Activated B cell treated with CpG ODN at 0.5 μM for 24 hours (primary cell): ENCODE measurements at regions not wholly inside any gene's neighbourhood (a gene's known extent, or its start where the extent isn't known, plus 50 kb on each side); places are given as distances from the start of the nearest gene placed in this dataset.

Experiments
- ATAC-seq: fragments of 200-7000 bp; cut with Tn5 transposase; one replicate; pipeline ENCODE4 v1.10.0; 2021; ENCODE audit warnings: low read depth, mild to moderate bottlenecking, moderate library complexity
- CTCF ChIA-PET: fragments of 350-600 bp; sonication (Branson Sonifier 250); formaldehyde crosslinking; loops from one replicate; lab custom pipeline; 2021; ENCODE audit warnings: antibody characterized with exemption; lab: Charles Lee
- POLR2A ChIA-PET: fragments of 350-600 bp; sonication (Branson Sonifier 250); formaldehyde crosslinking; loops from one replicate; lab custom pipeline; 2021; ENCODE audit warnings: antibody characterized with exemption; lab: Charles Lee
- DNase-seq: peaks from one replicate; pipeline ENCODE4 v3.0.0; 2022
- H3K27ac Mint-ChIP-seq: one replicate; pipeline ENCODE4 v1.8.0; 2020; ENCODE audit warnings: mixed read lengths
- H3K27me3 Mint-ChIP-seq: one replicate; pipeline ENCODE4 v1.8.0; 2021; ENCODE audit warnings: mixed read lengths
- H3K36me3 Mint-ChIP-seq: one replicate; pipeline ENCODE4 v1.8.0; 2021; ENCODE audit warnings: low read depth, mixed read lengths
- H3K4me1 Mint-ChIP-seq: one replicate; pipeline ENCODE4 v1.8.0; 2021; ENCODE audit warnings: mixed read lengths
- H3K4me3 Mint-ChIP-seq: one replicate; pipeline ENCODE4 v1.8.0; 2020; ENCODE audit warnings: mild to moderate bottlenecking, mixed read lengths
- H3K9me3 Mint-ChIP-seq: one replicate; pipeline ENCODE4 v1.8.0; 2020; ENCODE audit warnings: mixed read lengths
- CTCF ChIP-seq: fragments of 200-600 bp; IDR thresholded peaks from one replicate; pipeline ENCODE4 v1.8.0; 2022; ENCODE audit warnings: antibody characterized with exemption, mild to moderate bottlenecking
- intact Hi-C: fragments of 100-400 bp; cut with micrococcal nuclease; formaldehyde crosslinking; loops from one replicate; pipeline ENCODE4 v1.15.1; 2024

DNA sequence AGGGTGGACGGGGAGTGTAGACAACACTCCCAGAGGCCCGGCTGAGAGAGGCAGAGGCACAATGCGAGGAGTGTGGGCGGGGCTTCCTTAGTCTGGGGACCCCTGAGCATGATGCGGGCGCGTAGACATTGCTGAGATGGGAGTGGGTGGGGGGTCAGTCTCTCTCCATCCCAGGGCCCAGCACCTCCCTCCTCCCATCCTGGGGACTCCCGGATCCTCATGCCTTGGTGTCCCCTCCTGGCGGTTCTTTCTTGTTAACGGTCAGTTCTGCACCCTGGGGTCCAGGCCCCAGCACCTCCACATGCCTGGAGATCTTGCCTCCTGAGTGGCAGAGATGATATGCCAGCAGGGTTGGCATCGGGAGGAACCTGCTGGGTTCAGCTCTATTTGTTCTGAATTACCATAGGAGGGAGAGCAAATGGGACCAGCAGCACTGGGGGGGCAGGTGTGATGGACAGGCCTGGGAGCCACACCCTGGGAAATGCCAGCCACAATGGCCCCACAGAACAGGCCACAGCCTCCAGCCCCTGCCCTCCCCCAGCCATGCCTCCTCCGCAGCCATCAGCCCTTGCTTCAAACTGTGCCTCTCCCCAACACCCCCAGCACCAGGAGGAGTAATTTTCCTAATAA is 55.7 kb downstream of the RTL6 start:
- intact Hi-C loops = no loop called here
- TF ChIP-seq CTCF = no peak
- Mint-ChIP-seq H3K27ac (no peak overlapping the region), H3K9me3 (peaks cover 4% of the 10 kb centered on the region), H3K36me3 (no peaks in the 10 kb centered on the region), H3K27me3 (no peaks in the 10 kb centered on the region), H3K4me1 (no peaks in the 10 kb centered on the region), H3K4me3 (no peak overlapping the region)
- ChIA-PET POLR2A (no interaction called here), CTCF (no interaction called here)
- ATAC-seq (no peak), DNase-seq (no peak)

DNA sequence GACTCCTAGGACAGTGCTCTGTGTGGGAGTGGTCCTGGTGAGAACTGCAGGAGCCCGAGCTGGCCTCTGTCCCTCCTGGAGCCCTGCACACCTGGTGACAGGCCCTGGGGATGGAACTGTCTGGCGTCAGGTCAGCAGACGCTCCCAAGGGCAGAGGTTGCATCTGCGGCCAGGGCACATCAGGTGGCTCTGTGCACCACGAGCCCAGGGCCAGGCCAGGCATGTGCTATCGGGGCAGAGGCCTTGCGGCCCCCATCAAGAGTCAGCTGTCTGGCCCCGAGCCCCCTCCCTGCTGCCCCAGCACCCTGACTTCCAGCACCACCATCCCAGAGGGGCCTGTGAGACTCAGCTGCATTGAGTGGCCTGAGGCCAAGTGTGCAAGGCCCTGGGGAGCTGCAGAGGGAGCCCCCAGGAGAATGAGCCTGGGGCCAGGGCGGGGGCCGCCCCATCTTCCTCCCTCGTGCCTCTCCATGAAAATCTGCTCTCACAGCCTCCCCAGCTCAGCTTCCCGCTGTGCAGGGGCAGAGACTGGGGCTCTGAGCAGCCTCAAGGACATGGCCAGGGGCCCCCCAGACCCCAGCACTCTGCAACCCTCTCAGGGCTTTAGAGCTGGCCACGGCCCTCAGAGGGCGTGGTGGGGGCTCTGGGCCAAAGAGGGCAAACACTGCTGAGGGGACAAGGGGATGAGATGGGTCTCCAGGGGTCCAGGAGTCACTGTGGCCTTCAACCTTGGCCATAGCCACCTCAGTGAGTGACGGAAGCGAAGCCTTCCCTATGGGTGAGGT is 56.4 kb downstream of the RTL6 start:
- intact Hi-C loops = no loop called here
- DNase-seq (no peak), ATAC-seq (no peak)
- H3K4me3 Mint-ChIP-seq = no peak overlapping the region
- CTCF ChIA-PET = no interaction called here
- H3K36me3 Mint-ChIP-seq = no peaks in the 10 kb centered on the region
- H3K27me3 Mint-ChIP-seq = no peaks in the 10 kb centered on the region
- no peak for TF ChIP-seq CTCF
- no peak overlapping the region for H3K27ac Mint-ChIP-seq
- H3K4me1 Mint-ChIP-seq = no peaks in the 10 kb centered on the region
- H3K9me3 Mint-ChIP-seq = peaks cover 3% of the 10 kb centered on the region
- POLR2A ChIA-PET = no interaction called here

DNA sequence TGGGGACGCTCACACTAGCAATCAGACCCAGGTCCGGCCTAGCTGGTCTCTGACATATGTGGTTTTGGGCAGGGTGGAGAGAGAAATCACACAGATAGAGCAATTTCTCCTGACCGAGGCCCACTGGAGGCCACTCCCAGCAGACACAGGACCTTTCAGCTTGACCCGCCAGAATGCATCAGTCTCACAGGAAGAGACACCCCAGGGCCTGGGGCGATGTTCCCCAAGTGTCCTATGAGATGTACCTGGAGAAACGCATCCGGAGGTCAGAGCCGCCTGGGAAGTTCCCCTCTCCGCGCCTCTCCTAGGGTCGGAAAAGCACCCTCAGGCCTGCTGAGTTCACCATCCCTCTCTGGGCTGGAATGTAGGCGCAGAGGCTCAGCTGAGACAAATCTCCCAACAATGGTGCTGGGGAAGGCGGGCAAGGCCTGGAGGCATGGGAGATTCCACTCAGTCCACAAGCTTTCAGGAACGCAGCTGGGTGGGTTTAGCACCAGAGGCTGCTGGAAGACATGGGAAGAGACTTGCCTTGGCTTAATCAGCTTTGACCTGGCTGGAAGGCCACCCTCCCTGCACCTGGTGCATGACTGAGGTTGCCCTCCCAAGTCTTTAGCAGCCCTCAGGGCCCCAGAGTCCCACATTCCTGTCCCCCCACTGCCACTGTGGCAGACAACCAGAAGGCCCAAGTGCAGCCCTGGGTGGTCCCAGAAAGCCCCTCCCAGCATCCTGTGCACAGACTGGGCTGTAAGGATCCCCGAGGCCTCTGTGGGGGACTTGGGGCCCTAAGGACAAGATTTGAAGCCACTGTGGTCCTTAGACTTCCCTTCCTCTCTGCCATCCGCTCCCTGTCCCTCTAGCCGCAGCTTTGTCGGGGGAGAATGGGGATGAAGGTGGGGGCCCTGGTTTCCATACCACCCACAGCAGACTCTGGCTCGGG is 57.5 kb downstream of the RTL6 start:
- no peak overlapping the region for H3K27ac Mint-ChIP-seq
- no peaks in the 10 kb centered on the region for H3K27me3 Mint-ChIP-seq
- no peak for TF ChIP-seq CTCF
- H3K4me1 Mint-ChIP-seq = no peaks in the 10 kb centered on the region
- no peaks in the 10 kb centered on the region for H3K9me3 Mint-ChIP-seq
- intact Hi-C loops = no loop called here
- ChIA-PET POLR2A (no interaction called here), CTCF (no interaction called here)
- ATAC-seq (no peak), DNase-seq (no peak)
- H3K4me3 Mint-ChIP-seq = no peak overlapping the region
- H3K36me3 Mint-ChIP-seq = no peaks in the 10 kb centered on the region

- no peak for TF ChIP-seq CTCF
- Mint-ChIP-seq H3K27me3 (no peaks in the 10 kb centered on the region), H3K4me1 (no peaks in the 10 kb centered on the region), H3K4me3 (no peak overlapping the region), H3K36me3 (no peaks in the 10 kb centered on the region), H3K9me3 (no peaks in the 10 kb centered on the region), H3K27ac (no peak overlapping the region)
- no peak for DNase-seq
- intact Hi-C loops = no loop called here
- CTCF ChIA-PET = no interaction called here
- POLR2A ChIA-PET = no interaction called here
- ATAC-seq = no peak
Measured at GRCh38 chr22:44439356-44440223, 58.4 kb downstream of the RTL6 start.
